RWPE1 (cell line): ENCODE measurements at regions not wholly inside any gene's neighbourhood (a gene's known extent, or its start where the extent isn't known, plus 50 kb on each side); places are given as distances from the start of the nearest gene placed in this dataset.

Experiments
- CTCF ChIA-PET: fragments of 350-600 bp; sonication (Branson Sonifier 250); formaldehyde crosslinking; extraction: SDS; loops from one replicate; lab custom pipeline; 2021; lab: Yijun Ruan, JAX
- POLR2A ChIA-PET: fragments of 400-600 bp; formaldehyde crosslinking; extraction: SDS; loops from one replicate; lab custom pipeline; 2020; ENCODE audit warnings: antibody characterized with exemption; ENCODE audit not compliant: low non-redundant PET; lab: Yijun Ruan, JAX
- DNase-seq: peaks from one replicate; pipeline ENCODE4 v3.0.0; 2012; ENCODE audit warnings: low spot score
- H3K27ac ChIP-seq: fragments of 450-650 bp; 2 replicates; pipeline ENCODE4 v1.5.1; 2017
- CTCF ChIP-seq: fragments of 450-650 bp; conservative IDR thresholded peaks from 2 replicates; pipeline ENCODE4 v1.5.1; 2017; ENCODE audit warnings: low read depth, mild to moderate bottlenecking

- H3K27ac ChIP-seq = no peak overlapping the region
Observed at GRCh38 chr17:5783851-5784250, 199.5 kb upstream of the NLRP1 start.

GRCh38 chr17:5784791-5785190 lies 200.5 kb upstream of the NLRP1 start:
- CTCF ChIA-PET = interaction anchor here (0.6 kb wide), 1 partner anchor 566 kb away, joined by 3 read pairs; no protein-coding TSS in a partner anchor
- no peak for TF ChIP-seq CTCF
- H3K27ac ChIP-seq = no peak overlapping the region

More at GRCh38 chr17:5783851-5784250, 199.5 kb upstream of the NLRP1 start:
- ChIA-PET CTCF (interaction anchor here (1.2 kb wide), 1 partner anchor 9 kb away, joined by 3 read pairs; no protein-coding TSS in a partner anchor), POLR2A (no interaction called here)
- no peak for TF ChIP-seq CTCF
- no peak for DNase-seq

GRCh38 chr17:5785338-5785737 lies 201.0 kb upstream of the NLRP1 start:
- TF ChIP-seq CTCF = no peak
- CTCF ChIA-PET = interaction anchor here (0.6 kb wide), 1 partner anchor 565 kb away, joined by 3 read pairs; no protein-coding TSS in a partner anchor
- POLR2A ChIA-PET = no interaction called here
- no peak overlapping the region; the same call in 1 of the 2 replicates for H3K27ac ChIP-seq
- peak; percentile 30 for DNase-seq

More at GRCh38 chr17:5784791-5785190, 200.5 kb upstream of the NLRP1 start:
- POLR2A ChIA-PET = no interaction called here
- peak; percentile 26 for DNase-seq

- ChIA-PET POLR2A (no interaction called here), CTCF (no interaction called here)
- no peak for DNase-seq
- no peak overlapping the region for H3K27ac ChIP-seq
- TF ChIP-seq CTCF = no peak
Observed at GRCh38 chr17:5785867-5786509, 201.7 kb upstream of the NLRP1 start.

GRCh38 chr17:5786510-5786875 lies 202.2 kb upstream of the NLRP1 start:
- ChIA-PET CTCF (no interaction called here), POLR2A (no interaction called here)
- no peak overlapping the region for H3K27ac ChIP-seq
- TF ChIP-seq CTCF = no peak
- no peak for DNase-seq

- DNase-seq = peak; percentile 67
- ChIA-PET CTCF (interaction anchor here (0.5 to 0.6 kb wide), 2 partner anchors 196 to 519 kb away, joined by 3 to 6 read pairs; no protein-coding TSS in a partner anchor), POLR2A (no interaction called here)
- no peak for TF ChIP-seq CTCF
- H3K27ac ChIP-seq = no peak overlapping the region
Observed at GRCh38 chr17:5788266-5788900, 204.1 kb upstream of the NLRP1 start.
